ENCODE measurements at regions not wholly inside any gene's neighbourhood (a gene's known extent, or its start where the extent isn't known, plus 50 kb on each side); places are given as distances from the start of the nearest gene placed in this dataset.

- no peak overlapping the region for H2AFZ ChIP-seq
- H3K4me3 ChIP-seq: no peak overlapping the region
- no peaks in the 10 kb centered on the region for H3K9me3 Mint-ChIP-seq
- no peaks in the 10 kb centered on the region for H3K36me3 Mint-ChIP-seq (ENCODE audit: low read depth)
- no peak overlapping the region for H3K27ac ChIP-seq (ENCODE audit: low read depth)
- H3K4me2 ChIP-seq: no peak overlapping the region
- no peaks in the 10 kb centered on the region for H3K9me2 ChIP-seq (ENCODE audit: insufficient read depth)
- ATAC-seq: no peak
- H3K27ac Mint-ChIP-seq: no peak overlapping the region
- H3K4me3 Mint-ChIP-seq: no peak overlapping the region
- H3K4me1 Mint-ChIP-seq: peaks cover 4% of the 10 kb centered on the region; the same call in 1 of the 3 replicates
- no peaks in the 10 kb centered on the region for H3F3A ChIP-seq (replicated peaks; ENCODE audit: low read depth)
- TF ChIP-seq EZH2 (IDR thresholded peaks at IDR 0.05; ENCODE audit: low read depth, unreplicated experiment) (no peak), STAT1 (IDR thresholded peaks at IDR 0.05; ENCODE audit: unreplicated experiment) (no peak), CTCF (conservative IDR thresholded peaks at IDR 0.05; ENCODE audit: low read depth in 2 of 2) (no peak), ETS1 (IDR thresholded peaks at IDR 0.05) (no peak), CREB1 (CRISPR knock-in tag; IDR thresholded peaks at IDR 0.05; ENCODE audit: low read depth) (no peak), ZNF462 (CRISPR knock-in tag; IDR thresholded peaks at IDR 0.05) (no peak), JUNB (IDR thresholded peaks at IDR 0.05; ENCODE audit: unreplicated experiment) (no peak), REST (IDR thresholded peaks at IDR 0.05; ENCODE audit: unreplicated experiment) (no peak), ZNF114 (CRISPR knock-in tag; IDR thresholded peaks at IDR 0.05) (no peak), EZH2phosphoT487 (IDR thresholded peaks at IDR 0.05; ENCODE audit: unreplicated experiment) (no peak), POLR2AphosphoS5 (IDR thresholded peaks at IDR 0.05; ENCODE audit: low read depth) (no peak), ZNF331 (CRISPR knock-in tag; IDR thresholded peaks at IDR 0.05; ENCODE audit: low read depth) (no peak), NANOG (IDR thresholded peaks at IDR 0.05; ENCODE audit: borderline replicate concordance) (no peak)
- no peaks in the 10 kb centered on the region for H3K79me2 ChIP-seq (replicated peaks; ENCODE audit: insufficient read depth)
- H3K4me1 ChIP-seq (ENCODE audit: insufficient read depth): peaks cover 4% of the 10 kb centered on the region; the same call in 1 of the 2 replicates
- no peaks in the 10 kb centered on the region for H3K27me3 Mint-ChIP-seq (ENCODE audit: insufficient read depth, low read depth, poor library complexity)
- no peaks in the 10 kb centered on the region for H3K27me3 ChIP-seq (ENCODE audit: insufficient read depth)
- H4K20me1 ChIP-seq (replicated peaks; ENCODE audit: insufficient read depth): no peaks in the 10 kb centered on the region
- H3K36me3 ChIP-seq (ENCODE audit: insufficient read depth): no peaks in the 10 kb centered on the region
- no peak for DNase-seq (ENCODE audit: low spot score)
Observed at GRCh38 chr5:117892360-117892759, 1096.0 kb downstream of the DTWD2 start.

Data from GM23338 (cell line).